HG03439 (cell line): ENCODE measurements at regions not wholly inside any gene's neighbourhood (a gene's known extent, or its start where the extent isn't known, plus 50 kb on each side); places are given as distances from the start of the nearest gene placed in this dataset.

ENCODE experiments used
- ATAC-seq: cut with Tn5 transposase; IDR thresholded peaks from one replicate; pipeline ENCODE4 v1.9.1; 2021; ENCODE audit warnings: mild to moderate bottlenecking, moderate library complexity; ENCODE audit not compliant: unreplicated experiment

GRCh38 chr13:111039735-111040134, 75.4 kb upstream of the ARHGEF7 start:
- ATAC-seq = no peak

GRCh38 chr13:111038887-111039286, 76.2 kb upstream of the ARHGEF7 start:
- ATAC-seq = no peak

GRCh38 chr13:111037927-111038326, 77.2 kb upstream of the ARHGEF7 start:
- ATAC-seq = no peak

DNA sequence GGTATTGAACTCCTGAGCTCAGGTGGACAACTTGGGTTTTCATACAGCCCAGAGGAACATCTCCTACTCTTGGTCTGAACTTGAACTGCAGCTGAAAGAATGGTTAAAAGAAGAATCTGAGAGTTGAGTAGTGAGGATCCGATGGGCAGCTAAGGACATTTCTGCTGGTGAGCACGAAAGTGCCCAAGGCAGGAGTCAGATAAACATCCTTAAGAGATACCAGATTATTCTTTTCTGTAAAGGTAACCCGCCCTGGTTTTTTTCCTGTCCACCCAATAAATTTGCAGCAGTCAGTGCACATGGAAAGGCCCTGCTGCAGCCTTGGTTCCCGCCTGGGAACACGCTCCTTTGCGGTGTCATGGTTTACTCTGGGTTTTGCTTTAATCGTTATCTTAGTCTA, 78.4 kb upstream of the ARHGEF7 start:
- ATAC-seq = no peak

GRCh38 chr13:111035861-111036260, 79.2 kb upstream of the ARHGEF7 start:
- ATAC-seq = no peak

DNA sequence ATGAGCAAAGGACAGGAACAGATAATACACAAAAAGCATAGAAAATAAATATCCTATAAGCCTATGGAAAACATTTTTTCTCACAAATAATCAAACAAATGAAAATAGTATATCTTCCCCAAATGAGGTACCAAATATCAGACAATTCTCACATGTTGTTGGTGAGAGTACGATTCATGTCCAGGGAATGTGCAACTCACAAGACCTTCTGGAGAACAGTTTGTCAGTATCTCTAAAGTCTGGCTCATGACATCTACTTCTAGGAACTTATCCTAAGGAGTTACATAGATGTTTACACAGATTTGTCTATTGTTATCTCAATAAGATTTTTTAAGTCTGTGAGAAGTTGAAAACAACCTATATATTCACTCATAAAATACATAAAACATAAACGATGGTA, 80.3 kb upstream of the ARHGEF7 start:
- no peak for ATAC-seq

- ATAC-seq = no peak
Observed at GRCh38 chr13:111033172-111034130, 81.7 kb upstream of the ARHGEF7 start.

DNA sequence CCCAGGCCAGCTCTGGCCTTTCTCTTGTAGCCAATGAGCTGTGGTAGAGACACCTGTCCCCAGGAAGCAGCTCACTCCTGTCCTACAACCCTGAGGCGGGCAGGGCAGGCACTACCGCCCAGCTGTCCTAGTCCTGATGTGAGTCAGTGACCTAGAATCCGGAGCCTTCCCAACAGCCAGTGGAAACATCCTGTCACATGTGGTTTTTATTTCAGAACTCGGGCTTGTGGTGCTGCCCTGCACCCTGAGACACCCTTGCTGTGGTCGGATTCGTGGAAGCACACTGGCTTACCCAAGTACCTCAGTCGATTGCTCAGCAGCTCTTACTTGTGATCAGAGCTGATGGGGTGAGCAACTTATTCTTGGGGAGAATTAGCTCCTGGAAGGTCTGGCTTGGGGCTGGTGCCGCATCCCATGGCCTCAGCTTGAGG, 83.6 kb upstream of the ARHGEF7 start:
- no peak for ATAC-seq

- no peak for ATAC-seq
Observed at GRCh38 chr13:111029957-111030609, 85.0 kb upstream of the ARHGEF7 start.

GRCh38 chr13:111027458-111028439, 87.4 kb upstream of the ARHGEF7 start:
- no peak for ATAC-seq

DNA sequence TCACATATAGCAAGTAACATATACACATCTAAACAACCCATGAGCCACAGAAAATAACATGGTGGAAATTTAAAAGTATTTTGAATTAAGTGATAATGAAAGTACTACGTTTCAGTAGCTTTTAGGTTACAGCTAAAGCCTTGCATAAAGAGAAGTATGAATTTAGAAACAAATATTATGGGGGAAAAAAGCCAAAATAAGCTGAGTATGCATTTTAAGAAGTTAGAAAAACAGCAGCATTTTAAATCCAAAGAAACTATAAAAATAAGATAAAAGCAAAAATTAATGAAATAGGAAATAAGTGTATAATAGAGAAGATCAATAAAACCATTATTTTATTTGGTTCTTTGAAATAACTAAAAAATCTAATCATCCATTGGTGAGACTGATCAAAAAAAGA, 89.8 kb upstream of the ARHGEF7 start:
- no peak for ATAC-seq

DNA sequence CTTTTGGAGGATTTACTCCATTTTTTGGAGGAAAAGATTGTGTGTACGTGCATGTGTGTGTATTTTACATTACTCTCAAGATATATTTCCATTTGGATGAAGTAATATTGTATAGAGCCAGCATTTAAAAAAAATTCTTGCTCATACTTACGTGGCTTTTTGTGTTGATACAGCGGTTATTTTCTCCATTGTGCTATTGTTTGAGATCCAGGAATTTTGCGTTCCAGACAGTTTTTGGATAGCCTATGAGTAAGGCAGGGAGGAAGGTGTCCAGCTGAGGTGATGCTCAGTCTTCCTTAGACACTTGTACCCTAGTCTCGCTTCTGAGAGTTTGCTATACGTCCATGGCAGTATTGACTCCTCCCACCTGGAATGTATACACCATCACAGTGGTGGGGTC, 92.2 kb upstream of the ARHGEF7 start:
- no peak for ATAC-seq

- ATAC-seq = no peak
Observed at GRCh38 chr13:111022241-111022640, 92.9 kb upstream of the ARHGEF7 start.

DNA sequence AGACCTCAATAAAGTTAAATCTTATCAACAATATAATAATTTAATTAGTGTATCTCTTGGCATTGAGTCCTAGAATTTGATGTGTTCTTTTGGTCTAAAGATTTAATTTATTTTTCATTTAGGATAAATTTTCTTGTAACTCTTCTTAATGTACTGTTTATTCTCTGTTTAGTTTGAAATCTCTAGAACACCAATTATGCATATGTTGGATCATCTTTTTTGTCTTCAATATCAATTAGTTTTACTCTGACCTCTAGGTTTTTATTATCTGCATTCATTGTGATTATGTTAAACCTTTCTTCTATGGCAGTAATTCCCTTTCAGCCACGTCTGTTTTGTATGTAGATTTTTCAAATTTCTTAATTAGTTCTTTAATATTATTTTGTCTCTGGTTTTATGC, 93.8 kb upstream of the ARHGEF7 start:
- no peak for ATAC-seq

DNA sequence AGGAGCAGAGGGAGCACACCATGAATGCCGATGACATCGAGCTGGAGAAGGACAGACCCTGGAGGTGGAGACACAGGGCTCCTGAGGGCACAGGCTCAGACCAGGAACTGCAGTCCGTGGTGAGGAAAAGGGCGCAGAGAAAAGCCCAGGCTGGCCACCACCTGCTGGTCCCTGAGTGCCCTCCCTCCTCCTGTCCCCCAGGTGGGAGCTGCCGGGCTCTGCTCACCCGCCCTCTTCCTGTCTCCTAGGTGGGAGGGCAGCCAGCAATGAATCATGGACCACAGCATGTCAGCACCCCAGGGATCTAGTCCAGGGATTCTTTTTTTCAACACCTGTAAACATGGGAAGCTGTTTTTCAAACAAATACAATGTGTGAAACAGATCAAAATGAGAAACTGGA, 94.6 kb upstream of the ARHGEF7 start:
- no peak for ATAC-seq

DNA sequence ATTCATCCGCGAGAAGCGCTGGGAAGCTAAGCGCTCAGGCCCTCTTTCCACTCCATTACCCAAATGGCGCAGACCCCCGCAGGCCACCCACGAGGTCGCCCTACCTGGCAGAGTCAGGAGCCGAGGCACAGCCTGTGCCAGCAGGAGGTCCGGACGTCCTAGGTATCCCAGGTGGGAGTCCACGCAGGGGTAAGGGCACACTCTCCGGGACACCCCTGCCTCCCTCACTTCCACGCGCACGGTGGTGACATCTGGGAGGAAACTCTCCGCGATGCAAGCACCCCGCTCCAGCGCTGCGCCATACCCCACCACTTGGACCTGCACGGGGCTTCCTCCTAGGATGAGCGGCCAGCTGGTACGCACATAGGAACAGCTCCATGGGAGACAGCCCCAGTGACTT, 95.1 kb upstream of the ARHGEF7 start:
- ATAC-seq = no peak

DNA sequence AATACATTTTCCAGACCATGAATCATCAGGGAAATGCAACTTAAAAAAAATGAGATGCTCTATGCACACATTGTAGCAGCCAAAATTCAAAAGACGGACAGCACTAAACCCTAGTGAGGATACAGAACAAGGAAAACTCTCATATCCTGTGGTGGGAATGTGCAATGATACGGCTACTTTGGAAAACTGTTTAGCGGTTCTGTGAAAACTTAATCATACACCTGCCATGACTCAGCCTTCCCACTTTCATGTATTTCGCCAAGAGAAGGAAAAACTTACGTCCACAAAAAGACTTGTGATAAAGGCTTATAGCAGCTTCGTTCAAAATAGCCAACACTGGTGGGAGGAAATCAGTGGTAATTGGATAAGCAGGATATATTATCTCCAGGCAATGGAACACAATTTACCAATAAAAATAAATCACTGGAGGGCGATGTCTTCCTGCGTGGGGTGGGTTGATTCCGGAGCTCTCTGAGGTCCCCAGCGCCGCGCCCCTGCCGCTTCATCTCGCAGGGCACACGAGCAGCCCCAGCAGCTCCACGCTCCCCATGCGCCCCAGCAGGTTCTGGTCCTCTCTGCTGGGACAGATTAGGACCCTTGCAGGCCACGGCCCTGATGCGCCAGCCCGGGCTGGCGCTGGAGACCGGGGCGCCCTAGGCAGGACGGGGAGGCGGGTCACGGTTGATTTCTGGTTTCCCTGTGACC, 97.2 kb upstream of the ARHGEF7 start:
- no peak for ATAC-seq

DNA sequence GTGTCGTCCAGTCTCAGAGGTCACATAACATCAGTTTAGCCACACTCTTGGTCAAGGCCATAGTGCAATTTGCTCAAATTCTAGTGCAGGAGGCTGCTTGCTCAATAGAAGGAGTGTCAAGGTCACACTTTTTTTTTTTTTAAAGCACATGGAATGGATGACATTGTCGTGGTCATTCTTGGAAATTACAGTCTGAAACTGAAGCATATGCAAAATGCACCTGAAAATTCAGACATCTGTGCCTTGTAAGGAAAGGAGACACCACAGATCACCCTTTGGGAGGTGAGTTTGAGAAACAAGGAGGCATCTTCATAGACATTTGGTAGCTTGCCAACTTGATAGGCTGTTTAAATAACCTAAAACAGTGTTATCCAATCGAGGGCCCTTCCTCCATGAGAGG, 98.3 kb upstream of the ANKRD10 start:
- no peak for ATAC-seq

DNA sequence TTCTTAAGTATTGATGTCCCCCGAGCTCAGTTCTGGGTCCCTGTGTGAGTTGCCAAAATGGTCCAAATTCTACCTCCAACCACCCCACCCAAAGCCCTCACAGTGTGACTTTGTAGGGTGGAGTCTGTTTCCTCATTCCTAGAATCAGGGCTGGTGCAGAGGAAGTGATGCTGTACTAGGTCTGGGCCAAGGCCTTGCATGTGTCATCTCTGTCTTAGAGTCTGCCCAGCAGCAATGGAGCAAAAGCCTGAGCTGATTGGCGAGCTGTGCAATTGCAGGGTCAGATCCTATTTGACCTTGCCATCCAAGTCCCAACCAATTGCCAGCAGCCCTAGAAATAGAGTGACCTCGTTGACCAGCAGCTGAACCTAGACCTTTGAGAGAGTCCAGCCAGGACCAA, 97.0 kb upstream of the ANKRD10 start:
- ATAC-seq = no peak

DNA sequence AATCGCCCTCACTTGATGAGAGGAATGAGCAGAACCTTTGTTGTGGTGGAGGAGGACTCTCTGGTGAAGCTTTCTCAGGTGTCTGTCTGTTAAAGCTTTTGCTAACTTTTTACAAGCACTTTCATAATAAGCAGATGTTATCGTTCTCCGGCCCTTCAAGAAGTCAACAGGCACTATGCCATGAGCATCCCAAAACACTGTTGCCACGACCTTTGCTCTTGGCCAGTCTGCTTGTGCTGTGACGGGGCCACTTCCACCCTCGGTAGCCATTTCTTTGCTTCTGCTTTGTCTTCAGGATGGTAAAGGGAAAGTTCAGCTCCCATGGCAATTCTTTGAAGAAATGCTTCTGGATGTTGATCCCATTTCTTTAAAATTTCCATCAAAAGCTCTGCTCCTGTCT, 93.5 kb upstream of the ANKRD10 start:
- ATAC-seq = no peak
